GM12891 (cell line): ENCODE measurements at regions not wholly inside any gene's neighbourhood (a gene's known extent, or its start where the extent isn't known, plus 50 kb on each side); places are given as distances from the start of the nearest gene placed in this dataset.

Experiments used
- DNase-seq: peaks from one replicate; pipeline ENCODE4 v3.0.0; 2011; ENCODE audit warnings: low spot score; ENCODE audit not compliant: insufficient read length
- FAIRE-seq: peaks from 2 replicates; lab custom pipeline; 2011; peaks lifted over from hg19 to GRCh38; lab: Jason Lieb, UNC
- PAX5 ChIP-seq: IDR thresholded peaks from 2 replicates; pipeline ENCODE4 v1.6.1; 2011; ENCODE audit warnings: low read length, moderate library complexity, mild to moderate bottlenecking; ENCODE audit not compliant: insufficient read depth, severe bottlenecking
- POLR2A ChIP-seq: IDR thresholded peaks from 2 replicates; pipeline ENCODE4 v1.6.1; 2011; ENCODE audit warnings: low read depth, low read length, control low read depth
- POLR2AphosphoS5 ChIP-seq: IDR thresholded peaks from 2 replicates; pipeline ENCODE4 v1.6.1; 2011; ENCODE audit warnings: low read depth, low read length, control low read depth
- POU2F2 ChIP-seq: IDR thresholded peaks from 2 replicates; pipeline ENCODE4 v1.6.1; 2011; ENCODE audit warnings: low read depth, mild to moderate bottlenecking, control low read depth, low read length, moderate library complexity
- SPI1 ChIP-seq: IDR thresholded peaks from 2 replicates; pipeline ENCODE4 v1.6.1; 2011; ENCODE audit warnings: low read depth, low read length, control low read depth
- TAF1 ChIP-seq: IDR thresholded peaks from 2 replicates; pipeline ENCODE4 v1.6.1; 2011; ENCODE audit warnings: low read depth, low read length, control low read depth

GRCh38 chr9:107108342-107109130 lies 174.5 kb upstream of the RAD23B start:
- no peak for FAIRE-seq
- TF ChIP-seq PAX5 (no peak), SPI1 (no peak), POLR2A (no peak), POU2F2 (no peak), TAF1 (no peak), POLR2AphosphoS5 (no peak)
- no peak for DNase-seq

GRCh38 chr9:107109324-107109723 lies 173.8 kb upstream of the RAD23B start:
- no peak for FAIRE-seq
- TF ChIP-seq POLR2A (no peak), SPI1 (no peak), TAF1 (no peak), PAX5 (no peak), POLR2AphosphoS5 (no peak), POU2F2 (no peak)
- no peak for DNase-seq

GRCh38 chr9:107110153-107110552 lies 172.9 kb upstream of the RAD23B start:
- TF ChIP-seq PAX5 (no peak), POLR2A (no peak), SPI1 (no peak), POLR2AphosphoS5 (no peak), TAF1 (no peak), POU2F2 (no peak)
- DNase-seq: no peak
- no peak for FAIRE-seq

GRCh38 chr9:107112707-107113243 lies 170.3 kb upstream of the RAD23B start:
- peak; percentile 38 for FAIRE-seq
- TF ChIP-seq POLR2AphosphoS5 (no peak), POU2F2 (no peak), SPI1 (peak; percentile 89)
- DNase-seq: no peak

GRCh38 chr9:107118863-107119624 lies 164.0 kb upstream of the RAD23B start:
- FAIRE-seq (no peak), DNase-seq (no peak)
- no peak for TF ChIP-seq TAF1
- no peak for TF ChIP-seq POLR2A
- no peak for TF ChIP-seq SPI1
- no peak for TF ChIP-seq POLR2AphosphoS5
- TF ChIP-seq PAX5: no peak
- TF ChIP-seq POU2F2: no peak

GRCh38 chr9:107119735-107120134 lies 163.3 kb upstream of the RAD23B start:
- no peak for DNase-seq
- no peak for TF ChIP-seq POLR2AphosphoS5
- no peak for TF ChIP-seq TAF1
- no peak for TF ChIP-seq POLR2A
- TF ChIP-seq POU2F2: no peak
- no peak for TF ChIP-seq SPI1
- no peak for TF ChIP-seq PAX5

GRCh38 chr9:107123389-107123788 lies 159.7 kb upstream of the RAD23B start:
- FAIRE-seq (no peak), DNase-seq (no peak)
- TF ChIP-seq POU2F2: no peak
- no peak for TF ChIP-seq PAX5
- no peak for TF ChIP-seq TAF1
- TF ChIP-seq POLR2A: no peak
- TF ChIP-seq SPI1: no peak
- TF ChIP-seq POLR2AphosphoS5: no peak

More at GRCh38 chr9:107119735-107120134, 163.3 kb upstream of the RAD23B start:
- FAIRE-seq: no peak

- FAIRE-seq: no peak
- no peak for TF ChIP-seq TAF1
- TF ChIP-seq POLR2A: no peak
- no peak for TF ChIP-seq SPI1
- TF ChIP-seq PAX5: no peak
- TF ChIP-seq POLR2AphosphoS5: no peak
- TF ChIP-seq POU2F2: no peak
- DNase-seq: no peak
These were observed 155.5 kb upstream of the RAD23B start for GRCh38 chr9:107127608-107128007.

GRCh38 chr9:107131108-107131799 lies 151.8 kb upstream of the RAD23B start:
- DNase-seq: no peak
- no peak for FAIRE-seq
- TF ChIP-seq POU2F2: no peak
- TF ChIP-seq TAF1: no peak

GRCh38 chr9:107136296-107136695 lies 146.8 kb upstream of the RAD23B start:
- no peak for TF ChIP-seq SPI1
- TF ChIP-seq PAX5: no peak
- TF ChIP-seq POLR2A: no peak
- TF ChIP-seq POU2F2: no peak
- no peak for TF ChIP-seq POLR2AphosphoS5
- TF ChIP-seq TAF1: no peak
- FAIRE-seq: no peak
- DNase-seq: no peak
